Thyroid gland (tissue), 4 donors: ENCODE measurements at regions not wholly inside any gene's neighbourhood (a gene's known extent, or its start where the extent isn't known, plus 50 kb on each side); places are given as distances from the start of the nearest gene placed in this dataset.

ENCODE experiments used
- CTCF ChIP-seq, 6 experiments: fragments of 200-600 bp in 3 of 6; fragments of 450-650 bp in 3 of 6; sonication (generic) in 3 of 6; IDR thresholded peaks; one replicate each; pipeline ENCODE4 v1.5.1; 2016 to 2019; ENCODE audit warnings: antibody characterized with exemption in 6 of 6, mild to moderate bottlenecking in 2 of 6, inconsistent platforms in 1 of 6, moderate library complexity in 1 of 6
- POLR2A ChIP-seq, 2 donors: fragments of 450-650 bp; IDR thresholded peaks; one replicate each; pipeline ENCODE4 v1.6.1; 2017; ENCODE audit warnings: antibody characterized with exemption in 2 of 2, mild to moderate bottlenecking in 2 of 2, moderate library complexity in 1 of 2

- TF ChIP-seq POLR2A (IDR thresholded peaks at IDR 0.05) (no peak), CTCF (IDR thresholded peaks at IDR 0.05) (no peak)
Observed at GRCh38 chr10:106280896-106281460, 883.5 kb downstream of the SORCS1 start.
